AG04450 (cell line): ENCODE measurements at regions not wholly inside any gene's neighbourhood (a gene's known extent, or its start where the extent isn't known, plus 50 kb on each side); places are given as distances from the start of the nearest gene placed in this dataset.

Source experiments
- CTCF ChIA-PET: fragments of 300-600, 350-600 bp; formaldehyde crosslinking; extraction: SDS; loops from one replicate; lab custom pipeline; 2022; ENCODE audit warnings: antibody characterized with exemption, inconsistent platforms; lab: Charles Lee
- POLR2A ChIA-PET: fragments of 350-600 bp; formaldehyde crosslinking; extraction: SDS; loops from one replicate; lab custom pipeline; 2021; ENCODE audit warnings: antibody characterized with exemption, inconsistent platforms; lab: Yijun Ruan, JAX
- DNase-seq: peaks from one replicate; pipeline ENCODE4 v3.0.0-alpha.2; 2011; ENCODE audit warnings: low read depth, low spot score
- H3K27ac ChIP-seq: one replicate; pipeline ENCODE4 v1.5.1; 2012; ENCODE audit warnings: low read depth, low read length, control low read depth
- H3K27me3 ChIP-seq: one replicate; pipeline ENCODE4 v1.6.0; 2012; ENCODE audit warnings: low read length; ENCODE audit not compliant: control insufficient read depth, insufficient read depth
- H3K4me3 ChIP-seq: 2 replicates; pipeline ENCODE4 v1.5.1; 2011; ENCODE audit warnings: mild to moderate bottlenecking, low read depth, low read length, control low read depth
- H3K9me3 ChIP-seq: 2 replicates; pipeline ENCODE4 v1.5.1; 2012; ENCODE audit warnings: low read length; ENCODE audit not compliant: control insufficient read depth, insufficient read depth
- CTCF ChIP-seq: IDR thresholded peaks from 2 replicates; pipeline ENCODE4 v1.5.1; 2011; ENCODE audit warnings: low read depth, low read length, control low read depth, inconsistent platforms

GRCh38 chr1:95384567-95384966 lies 150.6 kb downstream of the RWDD3 start:
- no peaks in the 10 kb centered on the region for H3K9me3 ChIP-seq
- no peaks in the 10 kb centered on the region for H3K27me3 ChIP-seq
- ChIA-PET POLR2A (no interaction called here), CTCF (no interaction called here)
- TF ChIP-seq CTCF: no peak
- H3K4me3 ChIP-seq: no peak overlapping the region
- no peak for DNase-seq
- no peak overlapping the region for H3K27ac ChIP-seq

GRCh38 chr1:95386371-95386770 lies 152.4 kb downstream of the RWDD3 start:
- POLR2A ChIA-PET: no interaction called here
- Histone ChIP-seq H3K27me3 (no peaks in the 10 kb centered on the region), H3K9me3 (no peaks in the 10 kb centered on the region), H3K4me3 (no peak overlapping the region), H3K27ac (no peak overlapping the region)
- no peak for TF ChIP-seq CTCF
- CTCF ChIA-PET: no interaction called here
- DNase-seq: no peak

GRCh38 chr1:95386915-95387314 lies 152.9 kb downstream of the RWDD3 start:
- Histone ChIP-seq H3K9me3 (no peaks in the 10 kb centered on the region), H3K4me3 (no peak overlapping the region), H3K27me3 (no peaks in the 10 kb centered on the region), H3K27ac (no peak overlapping the region)
- CTCF ChIA-PET: no interaction called here
- POLR2A ChIA-PET: no interaction called here
- no peak for TF ChIP-seq CTCF
- DNase-seq: no peak

GRCh38 chr1:95388031-95388430 lies 154.0 kb downstream of the RWDD3 start:
- ChIA-PET CTCF (no interaction called here), POLR2A (no interaction called here)
- TF ChIP-seq CTCF: no peak
- H3K27ac ChIP-seq: no peak overlapping the region
- DNase-seq: no peak
- no peaks in the 10 kb centered on the region for H3K9me3 ChIP-seq
- no peaks in the 10 kb centered on the region for H3K27me3 ChIP-seq
- H3K4me3 ChIP-seq: no peak overlapping the region

GRCh38 chr1:95393434-95393833 lies 159.4 kb downstream of the RWDD3 start:
- TF ChIP-seq CTCF: no peak
- H3K9me3 ChIP-seq: no peaks in the 10 kb centered on the region
- POLR2A ChIA-PET: no interaction called here
- no peak overlapping the region for H3K4me3 ChIP-seq
- CTCF ChIA-PET: no interaction called here
- no peaks in the 10 kb centered on the region for H3K27me3 ChIP-seq
- no peak for DNase-seq
- H3K27ac ChIP-seq: no peak overlapping the region
